HCT116 (cell line): ENCODE measurements at regions not wholly inside any gene's neighbourhood (a gene's known extent, or its start where the extent isn't known, plus 50 kb on each side); places are given as distances from the start of the nearest gene placed in this dataset.

Experiments
- ATAC-seq: fragments of 200-7000 bp; cut with Tn5 transposase; 2 replicates; pipeline ENCODE4 v1.9.1; 2020; ENCODE audit warnings: mild to moderate bottlenecking, moderate library complexity
- BruUV-seq: library from RNA; stranded (reverse); fragments of 400-500 nt; replicated peaks from 2 replicates; lab custom pipeline; 2021; lab: Mats Ljungman, UMichigan
- CTCF ChIA-PET: fragments of 300-600 bp; sonication (Branson Sonifier 250); formaldehyde crosslinking; loops from one replicate; lab custom pipeline; 2021; ENCODE audit warnings: antibody characterized with exemption; lab: Charles Lee
- POLR2A ChIA-PET: fragments of 300-600, 350-600 bp; sonication (Branson Sonifier 250); formaldehyde crosslinking; loops from one replicate; lab custom pipeline; 2021; ENCODE audit warnings: antibody characterized with exemption; lab: Charles Lee
- RAD21 ChIA-PET, 2 experiments: fragments of 300-600 bp; sonication (Branson Sonifier 250); formaldehyde crosslinking; loops; one replicate each; lab custom pipeline; 2023; ENCODE audit warnings: low total read pairs in 2 of 2; ENCODE audit not compliant: uncharacterized antibody in 2 of 2, unreplicated experiment in 2 of 2, low non-redundant PET in 1 of 2; lab: Charles Lee
- DNase-seq: peaks from one replicate; pipeline ENCODE4 v3.0.0-alpha.2; 2010; ENCODE audit warnings: low read depth, low spot score
- H2AFZ ChIP-seq: fragments of 200-600 bp; shearing (Covaris generic), sonication (generic); 2 replicates; pipeline ENCODE4 v1.6.1; 2017; ENCODE audit warnings: low read depth, mixed run types, mixed read lengths, antibody characterized with exemption, low read length; ENCODE audit not compliant: poor library complexity, severe bottlenecking
- H3K27ac ChIP-seq: 2 replicates; pipeline ENCODE4 v1.5.1; 2012; ENCODE audit warnings: low read depth, low read length
- H3K27me3 ChIP-seq: fragments of 200-600 bp; sonication (generic); 2 replicates; pipeline ENCODE4 v1.6.1; 2016; ENCODE audit warnings: mixed run types, low read length, mixed read lengths; ENCODE audit not compliant: insufficient read depth
- H3K36me3 ChIP-seq, 2 experiments: fragments of 200-500 bp in 1 of 2; fragments of 200-600 bp in 1 of 2; sonication (Bioruptor generic) in 1 of 2; sonication (generic) in 1 of 2; 2 replicates each; pipeline versions ENCODE4 v1.5.1 to v1.6.1; 2014 to 2016; ENCODE audit warnings: low read length in 2 of 2, inconsistent platforms in 1 of 2, mixed read lengths in 1 of 2, mixed run types in 1 of 2; ENCODE audit not compliant: insufficient read depth in 2 of 2, control insufficient read depth in 1 of 2
- H3K4me1 ChIP-seq, 2 experiments: fragments of 200-600 bp in 1 of 2; sonication (generic) in 1 of 2; 2 replicates each; pipeline versions ENCODE4 v1.5.1 to v1.6.1; 2012 to 2017; ENCODE audit warnings: low read length in 2 of 2, inconsistent platforms in 1 of 2, mild to moderate bottlenecking in 1 of 2, mixed read lengths in 1 of 2, mixed run types in 1 of 2, moderate library complexity in 1 of 2; ENCODE audit not compliant: insufficient read depth in 2 of 2, control insufficient read depth in 1 of 2
- H3K4me2 ChIP-seq: fragments of 200-600 bp; sonication (generic); 2 replicates; pipeline ENCODE4 v1.6.1; 2017; ENCODE audit warnings: mixed run types, low read length, mixed read lengths
- H3K4me3 ChIP-seq, 2 experiments: fragments of 200-600 bp in 1 of 2; sonication (generic) in 1 of 2; replicated peaks in 1 of 2; 2 replicates each; pipeline ENCODE4 v1.5.1; 2011 to 2016; ENCODE audit warnings: low read length in 2 of 2, control low read depth in 1 of 2, low read depth in 1 of 2, mild to moderate bottlenecking in 1 of 2, mixed read lengths in 1 of 2, mixed run types in 1 of 2
- H3K79me2 ChIP-seq: fragments of 200-600 bp; sonication (generic); 2 replicates; pipeline ENCODE4 v1.6.1; 2017; ENCODE audit warnings: mild to moderate bottlenecking, mixed run types, low read length, moderate library complexity, mixed read lengths; ENCODE audit not compliant: insufficient read depth
- H3K9ac ChIP-seq: fragments of 200-600 bp; sonication (generic); 2 replicates; pipeline ENCODE4 v1.6.1; 2016; ENCODE audit warnings: low read length, mixed read lengths
- H3K9me2 ChIP-seq: fragments of 200-600 bp; sonication (generic), shearing (Covaris generic); 2 replicates; pipeline ENCODE4 v1.6.1; 2017; ENCODE audit warnings: mixed run types, mild to moderate bottlenecking, moderate library complexity; ENCODE audit not compliant: insufficient read depth
- H3K9me3 ChIP-seq, 2 experiments: fragments of 200-500 bp in 1 of 2; fragments of 200-600 bp in 1 of 2; sonication (Bioruptor generic) in 1 of 2; sonication (generic) in 1 of 2; 2 replicates each; pipeline ENCODE4 v1.6.1; 2014 to 2017; ENCODE audit warnings: low read length in 2 of 2, mixed read lengths in 2 of 2, inconsistent platforms in 1 of 2, low read depth in 1 of 2, mild to moderate bottlenecking in 1 of 2, mixed run types in 1 of 2, moderate library complexity in 1 of 2; ENCODE audit not compliant: control insufficient read depth in 1 of 2, insufficient read depth in 1 of 2
- H4K20me1 ChIP-seq: fragments of 200-600 bp; sonication (generic), shearing (Covaris generic); 2 replicates; pipeline ENCODE4 v1.6.1; 2017; ENCODE audit warnings: mixed run types, mild to moderate bottlenecking, moderate library complexity; ENCODE audit not compliant: insufficient read depth
- ATF3 ChIP-seq: IDR thresholded peaks from 2 replicates; pipeline ENCODE4 v1.6.1; 2012
- CBX3 ChIP-seq: IDR thresholded peaks from 2 replicates; pipeline ENCODE4 v1.6.1; 2012; ENCODE audit warnings: low read depth
- EGR1 ChIP-seq: IDR thresholded peaks from 2 replicates; pipeline ENCODE4 v1.6.1; 2012; ENCODE audit warnings: low read depth
- ELF1 ChIP-seq: IDR thresholded peaks from 2 replicates; pipeline ENCODE4 v1.6.1; 2012; ENCODE audit warnings: low read depth, borderline replicate concordance
- EZH2 ChIP-seq: fragments of 200-600 bp; sonication (generic); IDR thresholded peaks from 2 replicates; pipeline ENCODE4 v1.6.1; 2017; ENCODE audit warnings: antibody characterized with exemption, mixed run types
- FOSL1 ChIP-seq: IDR thresholded peaks from 2 replicates; pipeline ENCODE4 v1.6.1; 2012; ENCODE audit warnings: low read depth
- RAD21 ChIP-seq: IDR thresholded peaks from 2 replicates; pipeline ENCODE4 v1.6.1; 2012; ENCODE audit warnings: low read depth, mild to moderate bottlenecking
- SIN3A ChIP-seq: IDR thresholded peaks from 2 replicates; pipeline ENCODE4 v1.6.1; 2012; ENCODE audit warnings: low read depth
- SP1 ChIP-seq: IDR thresholded peaks from 2 replicates; pipeline ENCODE4 v1.6.1; 2012; ENCODE audit warnings: low read depth
- SRF ChIP-seq: IDR thresholded peaks from 2 replicates; pipeline ENCODE4 v1.6.1; 2012; ENCODE audit warnings: low read depth
- TCF7L2 ChIP-seq: IDR thresholded peaks from 2 replicates; pipeline ENCODE4 v1.7.0; 2011; ENCODE audit warnings: borderline replicate concordance, inconsistent platforms; ENCODE audit not compliant: insufficient read depth, insufficient read length; ENCODE audit errors: extremely low read depth
- ZBTB33 ChIP-seq: IDR thresholded peaks from 2 replicates; pipeline ENCODE4 v1.6.1; 2011; ENCODE audit warnings: mild to moderate bottlenecking, low read length, moderate library complexity; ENCODE audit not compliant: insufficient replicate concordance; ENCODE audit errors: extremely low read depth
- ZNF274 ChIP-seq: fragments of 200-500 bp; sonication (Bioruptor generic); IDR thresholded peaks from 2 replicates; pipeline ENCODE4 v1.6.1; 2014; ENCODE audit warnings: mild to moderate bottlenecking, low read depth, low read length, inconsistent platforms
- intact Hi-C: fragments of 100-400 bp; cut with micrococcal nuclease; formaldehyde crosslinking; loops from 2 replicates; pipeline ENCODE4 v1.10.0; 2022
- TF ChIP-seq, protein P1 (sequence below), 3 experiments: fragments of 200-600 bp in 1 of 3; sonication (generic) in 1 of 3; IDR thresholded peaks in 2 of 3; conservative IDR thresholded peaks in 1 of 3; 2 replicates each; pipeline ENCODE4 v1.5.1; 2012 to 2017; ENCODE audit warnings: low read depth in 2 of 3, low read length in 2 of 3, antibody characterized with exemption in 1 of 3, borderline replicate concordance in 1 of 3, control low read depth in 1 of 3, mild to moderate bottlenecking in 1 of 3, mixed read lengths in 1 of 3, mixed run types in 1 of 3, moderate library complexity in 1 of 3; ENCODE audit not compliant: insufficient read depth in 1 of 3
- TF ChIP-seq, protein P2 (sequence below): IDR thresholded peaks from 2 replicates; pipeline ENCODE4 v1.6.1; 2012

GRCh38 chr7:16065939-16066338, 355.4 kb downstream of the CRPPA start:
- no peak overlapping the region for H3K27ac ChIP-seq
- no peak overlapping the region for H3K9ac ChIP-seq
- ChIA-PET POLR2A (no interaction called here), RAD21 (no interaction called here), CTCF (no interaction called here)
- no peaks in the 10 kb centered on the region for H3K9me3 ChIP-seq
- H2AFZ ChIP-seq = no peak overlapping the region
- H3K9me2 ChIP-seq = no peaks in the 10 kb centered on the region
- TF ChIP-seq ZBTB33 = no peak
- no peak for TF ChIP-seq ELF1
- TF ChIP-seq ATF3 = no peak
- no peak for TF ChIP-seq EGR1
- TF ChIP-seq CBX3 = no peak
- no peak for TF ChIP-seq RAD21
- no peak for TF ChIP-seq TCF7L2
- TF ChIP-seq SRF = no peak
- no peak for TF ChIP-seq SP1
- no peak for TF ChIP-seq ZNF274
- TF ChIP-seq, protein P1, sequence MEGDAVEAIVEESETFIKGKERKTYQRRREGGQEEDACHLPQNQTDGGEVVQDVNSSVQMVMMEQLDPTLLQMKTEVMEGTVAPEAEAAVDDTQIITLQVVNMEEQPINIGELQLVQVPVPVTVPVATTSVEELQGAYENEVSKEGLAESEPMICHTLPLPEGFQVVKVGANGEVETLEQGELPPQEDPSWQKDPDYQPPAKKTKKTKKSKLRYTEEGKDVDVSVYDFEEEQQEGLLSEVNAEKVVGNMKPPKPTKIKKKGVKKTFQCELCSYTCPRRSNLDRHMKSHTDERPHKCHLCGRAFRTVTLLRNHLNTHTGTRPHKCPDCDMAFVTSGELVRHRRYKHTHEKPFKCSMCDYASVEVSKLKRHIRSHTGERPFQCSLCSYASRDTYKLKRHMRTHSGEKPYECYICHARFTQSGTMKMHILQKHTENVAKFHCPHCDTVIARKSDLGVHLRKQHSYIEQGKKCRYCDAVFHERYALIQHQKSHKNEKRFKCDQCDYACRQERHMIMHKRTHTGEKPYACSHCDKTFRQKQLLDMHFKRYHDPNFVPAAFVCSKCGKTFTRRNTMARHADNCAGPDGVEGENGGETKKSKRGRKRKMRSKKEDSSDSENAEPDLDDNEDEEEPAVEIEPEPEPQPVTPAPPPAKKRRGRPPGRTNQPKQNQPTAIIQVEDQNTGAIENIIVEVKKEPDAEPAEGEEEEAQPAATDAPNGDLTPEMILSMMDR (IDR thresholded peaks at IDR 0.05 in 2 of 3, conservative IDR thresholded peaks at IDR 0.05 in 1 of 3; ENCODE audit: borderline replicate concordance in 1 of 3, insufficient read depth in 1 of 3, low read depth in 2 of 3, low read length in 2 of 3) = no peak
- TF ChIP-seq SIN3A = no peak
- no peak for TF ChIP-seq EZH2
- TF ChIP-seq, protein P2, sequence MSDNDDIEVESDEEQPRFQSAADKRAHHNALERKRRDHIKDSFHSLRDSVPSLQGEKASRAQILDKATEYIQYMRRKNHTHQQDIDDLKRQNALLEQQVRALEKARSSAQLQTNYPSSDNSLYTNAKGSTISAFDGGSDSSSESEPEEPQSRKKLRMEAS = no peak
- no peak for TF ChIP-seq FOSL1
- no peaks in the 10 kb centered on the region for H3K36me3 ChIP-seq
- no peaks in the 10 kb centered on the region for H3K79me2 ChIP-seq
- H3K4me3 ChIP-seq = no peak overlapping the region
- ATAC-seq (no peak), DNase-seq (no peak)
- BruUV-seq = no TSS peak
- intact Hi-C loops = loop anchor here (10.0 kb wide), 1 partner anchor 861 kb away; no protein-coding TSS in a partner anchor
- no peak overlapping the region for H3K4me2 ChIP-seq
- no peaks in the 10 kb centered on the region for H3K27me3 ChIP-seq
- H4K20me1 ChIP-seq = no peaks in the 10 kb centered on the region
- peaks cover 0 to 5% of the 10 kb centered on the region in 2 experiments; a peak in 2 of 4 replicates for H3K4me1 ChIP-seq
